Heart left ventricle (tissue), 16 donors: ENCODE measurements at regions not wholly inside any gene's neighbourhood (a gene's known extent, or its start where the extent isn't known, plus 50 kb on each side); places are given as distances from the start of the nearest gene placed in this dataset.
A peak's percentile ranks its signal among the peaks of the same experiment; 100 is the strongest.

Experiments
- ATAC-seq, 4 donors: fragments of 200-7000 bp; cut with Tn5 transposase; one replicate each; pipeline ENCODE4 v1.9.1; 2020 to 2022; ENCODE audit warnings: moderate library complexity in 4 of 4, mild to moderate bottlenecking in 3 of 4, moderate number of reproducible peaks in 1 of 4
- DNase-seq, 5 donors: peaks; one replicate each; pipeline ENCODE4 v3.0.0-alpha.2; 2020
- H3K27ac ChIP-seq, 12 donors: fragments of 200-600 bp; sonication (generic) in 4 of 12; one replicate each; pipeline versions ENCODE4 v1.5.0 to v1.8.0; 2016 to 2022; ENCODE audit warnings: mild to moderate bottlenecking in 2 of 12
- H3K27me3 ChIP-seq, 9 donors: fragments of 200-600 bp; sonication (generic) in 2 of 9; one replicate each; pipeline versions ENCODE4 v1.5.1 to v1.8.0; 2016 to 2022; ENCODE audit warnings: mild to moderate bottlenecking in 3 of 9
- H3K36me3 ChIP-seq, 9 donors: fragments of 200-600 bp; sonication (generic) in 2 of 9; one replicate each; pipeline versions ENCODE4 v1.5.0 to v1.8.0; 2018 to 2022; ENCODE audit warnings: mild to moderate bottlenecking in 2 of 9
- H3K4me1 ChIP-seq, 12 donors: fragments of 200-600 bp; sonication (generic) in 4 of 12; one replicate each; pipeline versions ENCODE4 v1.5.0 to v1.8.0; 2016 to 2022; ENCODE audit warnings: mild to moderate bottlenecking in 3 of 12
- H3K4me3 ChIP-seq, 12 donors: fragments of 200-600 bp; sonication (generic) in 4 of 12; one replicate each; pipeline versions ENCODE4 v1.5.0 to v1.8.0; 2017 to 2022; ENCODE audit warnings: mild to moderate bottlenecking in 9 of 12, moderate library complexity in 4 of 12
- H3K9me3 ChIP-seq, 12 donors: fragments of 200-600 bp; sonication (generic) in 4 of 12; one replicate each; pipeline versions ENCODE4 v1.5.0 to v1.8.0; 2016 to 2022; ENCODE audit warnings: mild to moderate bottlenecking in 1 of 12
- CTCF ChIP-seq, 12 donors: fragments of 200-600 bp; sonication (generic) in 4 of 12; IDR thresholded peaks; one replicate each; pipeline versions ENCODE4 v1.5.0 to v1.8.0; 2018 to 2022; ENCODE audit warnings: antibody characterized with exemption in 12 of 12, mild to moderate bottlenecking in 5 of 12
- POLR2A ChIP-seq, 2 donors: fragments of 450-650 bp; IDR thresholded peaks; one replicate each; pipeline ENCODE4 v1.6.1; 2017; ENCODE audit warnings: antibody characterized with exemption in 2 of 2, mild to moderate bottlenecking in 2 of 2, moderate library complexity in 2 of 2
- WGBS, 4 donors: extraction: QIAGEN DNeasy Blood & Tissue Kit in 2 of 4; methylation state at CpG; one replicate each; pipeline versions ENCODE4 v1.1.5 to v1.1.7; 2013 to 2018; 5-methylcytosine and 5-hydroxymethylcytosine counted together
- intact Hi-C, 10 donors: fragments of 100-400 bp; cut with DNase I; formaldehyde crosslinking; loops; one replicate each; pipeline versions ENCODE4 v1.11.1 to v1.14.2; 2022
- donor health status: ischemic (EF 13 %, LVEDD 7.1; RV severe dilation, severe dysfunction).
- donor health status: healthy with polysubstance abuse.
- donor health status: DM: no; HTN: yes; CAD: no.
- donor health status: DM: no; HTN: no; CAD: no.
- donor health status: ischemic (EF 25% LVEDD 6.9; RV normal size, moderate dysfunction).
- donor health status: ischemic (EF 25% LVEDD 5.7; RV mildly dilated, moderate dysfunction).
- donor health status: healthy.
- donor health status: DM: yes; HTN: yes; CAD: no.
- donor health status: ischemic (EF 35%, LVEDD 5.7; RV mildly dilated, moderate dysfunction).
- donor health status: nonischemic (EF 11% LVEDD 7.7; RV severe dilation, severe dysfunction).
- donor health status: DM: yes; HTN: yes; CAD: no.
- donor health status: PGD.
- donor health status: ischemic (EF 29% LVEDD 5.4; RV normal size, mild dysfunction).
- donor health status: nonischemic (EF 23%, LVEDD 6.1; RV moderate dilation, normal function).

GRCh38 chr20:53881362-53881761 is 189.0 kb downstream of the BCAS1 start:
- H3K4me3 ChIP-seq, result no peak overlapping the region
- intact Hi-C loops, result no loop called here
- no peaks in the 10 kb centered on the region for H3K36me3 ChIP-seq
- peaks cover 0 to 11% (median 2%) of the 10 kb centered on the region in 12 donors for H3K4me1 ChIP-seq
- H3K27ac ChIP-seq, result no peak overlapping the region
- no peaks in the 10 kb centered on the region for H3K9me3 ChIP-seq
- 91 to 96% (median 93%) methylated on average over 3 of the region's 3 CpGs for WGBS, 4 donors
- no peaks in the 10 kb centered on the region for H3K27me3 ChIP-seq
- TF ChIP-seq CTCF (IDR thresholded peaks at IDR 0.05) (no peak), POLR2A (IDR thresholded peaks at IDR 0.05) (no peak)
- DNase-seq (no peak), ATAC-seq (no peak)

GRCh38 chr20:53880108-53880641 is 190.2 kb downstream of the BCAS1 start:
- Histone ChIP-seq H3K4me3 (no peak overlapping the region), H3K36me3 (no peaks in the 10 kb centered on the region), H3K4me1 (peaks cover 0 to 11% (median 2%) of the 10 kb centered on the region in 12 donors), H3K27ac (no peak overlapping the region), H3K9me3 (no peaks in the 10 kb centered on the region), H3K27me3 (no peaks in the 10 kb centered on the region)
- 91 to 92% (median 91%) methylated on average over 9 of the region's 9 CpGs for WGBS, 4 donors
- ATAC-seq (no peak), DNase-seq (no peak)
- intact Hi-C loops, result no loop called here
- TF ChIP-seq CTCF (IDR thresholded peaks at IDR 0.05) (no peak), POLR2A (IDR thresholded peaks at IDR 0.05) (no peak)

GRCh38 chr20:53879048-53879684 is 191.2 kb downstream of the BCAS1 start:
- peak overlapping the region in 1 of 12 donors; percentile 22 for H3K27ac ChIP-seq
- peaks cover 0 to 10% (median 2%) of the 10 kb centered on the region in 12 donors for H3K4me1 ChIP-seq
- intact Hi-C loops, result no loop called here
- H3K9me3 ChIP-seq, result no peaks in the 10 kb centered on the region
- DNase-seq, result no peak
- 66 to 77% (median 74%) methylated on average over 9 to 10 of the region's 10 CpGs for whole genome bisulfite sequencing, 4 donors
- no peak overlapping the region for H3K4me3 ChIP-seq
- H3K36me3 ChIP-seq, result no peaks in the 10 kb centered on the region
- TF ChIP-seq POLR2A (IDR thresholded peaks at IDR 0.05) (no peak), CTCF (IDR thresholded peaks at IDR 0.05) (no peak)
- H3K27me3 ChIP-seq, result no peaks in the 10 kb centered on the region
- ATAC-seq, result no peak

GRCh38 chr20:53878262-53879047 is 191.9 kb downstream of the BCAS1 start:
- H3K27ac ChIP-seq, result peak overlapping the region in 1 of 12 donors; percentile 22
- ATAC-seq, result peak in 1 of 4 donors; percentile 39
- intact Hi-C loops, result no loop called here
- H3K9me3 ChIP-seq, result no peaks in the 10 kb centered on the region
- H3K36me3 ChIP-seq, result no peaks in the 10 kb centered on the region
- peaks cover 0 to 10% (median 2%) of the 10 kb centered on the region in 12 donors for H3K4me1 ChIP-seq
- H3K4me3 ChIP-seq, result no peak overlapping the region
- 73 to 77% (median 75%) methylated on average over 6 of the region's 6 CpGs for WGBS, 4 donors
- no peaks in the 10 kb centered on the region for H3K27me3 ChIP-seq
- no peak for TF ChIP-seq POLR2A (IDR thresholded peaks at IDR 0.05)
- TF ChIP-seq CTCF (IDR thresholded peaks at IDR 0.05), result no peak
- DNase-seq, result no peak
